ENCODE measurements at regions not wholly inside any gene's neighbourhood (a gene's known extent, or its start where the extent isn't known, plus 50 kb on each side); places are given as distances from the start of the nearest gene placed in this dataset.

GRCh38 chr17:83182620-83183101, 103.3 kb downstream of the METRNL start:
- no peak overlapping the region for H3K4me3 Mint-ChIP-seq
- Histone ChIP-seq H3K27me3 (ENCODE audit: control insufficient read depth in 2 of 2, insufficient read depth in 2 of 2, low read length in 2 of 2) (no peaks in the 10 kb centered on the region), H3K4me3 (ENCODE audit: low read length) (no peak overlapping the region), H3K9me3 (ENCODE audit: control insufficient read depth in 2 of 3, low read length in 3 of 3) (no peaks in the 10 kb centered on the region), H3K4me1 (ENCODE audit: control insufficient read depth in 2 of 2, insufficient read depth in 2 of 2, low read length in 2 of 2) (no peaks in the 10 kb centered on the region), H3K27ac (ENCODE audit: low read depth, low read length) (no peak overlapping the region), H3K36me3 (ENCODE audit: control insufficient read depth in 2 of 3, insufficient read depth in 3 of 3, low read length in 3 of 3) (no peaks in the 10 kb centered on the region)
- no peaks in the 10 kb centered on the region for H3K36me3 Mint-ChIP-seq
- intact Hi-C loops (cut with micrococcal nuclease), result no loop called here
- H3K9me3 Mint-ChIP-seq, result peaks cover 0 to 1% (median 0%) of the 10 kb centered on the region in 11 donors
- DNase-seq, result no peak
- ATAC-seq, result peak; percentile 76
- no peak overlapping the region for H3K27ac Mint-ChIP-seq
- peaks cover 0 to 4% (median 0%) of the 10 kb centered on the region in 5 donors for H3K27me3 Mint-ChIP-seq
- peaks cover 0 to 13% (median 0%) of the 10 kb centered on the region in 7 donors for H3K4me1 Mint-ChIP-seq
- CTCF ChIA-PET, result no interaction called here
- POLR2A ChIA-PET, result no interaction called here

GRCh38 chr17:83183145-83183948, 103.9 kb downstream of the METRNL start:
- intact Hi-C loops (cut with micrococcal nuclease), result no loop called here
- no peaks in the 10 kb centered on the region for H3K36me3 ChIP-seq (ENCODE audit: control insufficient read depth in 2 of 3, insufficient read depth in 3 of 3, low read length in 3 of 3)
- H3K4me1 ChIP-seq (ENCODE audit: control insufficient read depth in 2 of 2, insufficient read depth in 2 of 2, low read length in 2 of 2), result no peaks in the 10 kb centered on the region
- H3K9me3 ChIP-seq (ENCODE audit: control insufficient read depth in 2 of 3, low read length in 3 of 3), result no peaks in the 10 kb centered on the region
- no peaks in the 10 kb centered on the region for H3K27me3 ChIP-seq (ENCODE audit: control insufficient read depth in 2 of 2, insufficient read depth in 2 of 2, low read length in 2 of 2)
- peaks cover 0 to 1% (median 0%) of the 10 kb centered on the region in 5 donors for H3K36me3 Mint-ChIP-seq
- peaks cover 0 to 6% (median 2%) of the 10 kb centered on the region in 11 donors for H3K9me3 Mint-ChIP-seq
- no peak overlapping the region for H3K27ac Mint-ChIP-seq
- peaks cover 0 to 15% (median 6%) of the 10 kb centered on the region in 7 donors for H3K4me1 Mint-ChIP-seq
- no peak overlapping the region for H3K4me3 ChIP-seq (ENCODE audit: low read length)
- no peak for DNase-seq
- no peak overlapping the region for H3K27ac ChIP-seq (ENCODE audit: low read depth, low read length)
- CTCF ChIA-PET, result no interaction called here
- no peak for ATAC-seq
- POLR2A ChIA-PET, result no interaction called here
- no peak overlapping the region for H3K4me3 Mint-ChIP-seq
- peaks cover 0 to 4% (median 0%) of the 10 kb centered on the region in 5 donors for H3K27me3 Mint-ChIP-seq

DNA sequence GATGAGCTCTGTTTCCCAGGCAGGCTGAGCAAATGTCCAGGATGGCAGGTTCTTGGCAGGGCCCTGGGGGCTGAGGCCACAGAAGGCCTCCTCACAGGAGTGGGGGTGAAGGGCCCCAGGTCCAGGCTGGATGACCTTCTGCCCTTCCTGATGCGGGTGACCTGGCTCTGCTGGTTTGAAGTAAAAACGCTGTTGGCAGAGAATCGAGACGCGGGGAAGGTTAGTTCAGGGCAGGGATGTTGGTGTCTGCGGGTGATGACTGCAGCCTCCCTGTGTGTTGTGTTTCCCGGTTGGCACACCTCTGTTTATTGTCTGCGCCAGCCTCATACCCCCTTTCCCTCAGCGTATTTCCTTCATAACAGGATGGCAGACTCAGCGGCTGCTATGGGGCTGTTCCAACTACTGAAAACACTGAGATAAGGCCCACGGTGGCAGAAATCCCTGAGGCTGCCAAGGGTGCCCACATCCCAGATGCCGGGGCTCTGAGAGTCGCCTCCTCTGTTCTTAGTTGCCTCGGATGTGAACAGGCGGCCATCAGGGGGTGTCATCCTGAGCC, 104.6 kb downstream of the METRNL start:
- Histone ChIP-seq H3K4me3 (ENCODE audit: low read length) (no peak overlapping the region), H3K36me3 (ENCODE audit: control insufficient read depth in 2 of 3, insufficient read depth in 3 of 3, low read length in 3 of 3) (no peaks in the 10 kb centered on the region), H3K4me1 (ENCODE audit: control insufficient read depth in 2 of 2, insufficient read depth in 2 of 2, low read length in 2 of 2) (no peaks in the 10 kb centered on the region), H3K27me3 (ENCODE audit: control insufficient read depth in 2 of 2, insufficient read depth in 2 of 2, low read length in 2 of 2) (no peaks in the 10 kb centered on the region), H3K27ac (ENCODE audit: low read depth, low read length) (no peak overlapping the region), H3K9me3 (ENCODE audit: control insufficient read depth in 2 of 3, low read length in 3 of 3) (no peaks in the 10 kb centered on the region)
- Mint-ChIP-seq H3K27ac (no peak overlapping the region), H3K36me3 (peaks cover 0 to 1% (median 0%) of the 10 kb centered on the region in 5 donors), H3K27me3 (peaks cover 0 to 4% (median 0%) of the 10 kb centered on the region in 5 donors), H3K4me3 (no peak overlapping the region), H3K9me3 (peaks cover 0 to 10% (median 2%) of the 10 kb centered on the region in 11 donors), H3K4me1 (peaks cover 0 to 17% (median 6%) of the 10 kb centered on the region in 7 donors)
- ATAC-seq (no peak), DNase-seq (peak in 2 of 9 donors; percentile 1 to 18)
- intact Hi-C loops (cut with micrococcal nuclease), result no loop called here
- POLR2A ChIA-PET, result interaction anchor here (0.6 kb wide), 1 partner anchor 238 kb away, joined by 3 read pairs; no protein-coding TSS in a partner anchor
- CTCF ChIA-PET, result interaction anchor here (0.6 kb wide), 1 partner anchor 220 kb away, joined by 3 read pairs; no protein-coding TSS in a partner anchor

DNA sequence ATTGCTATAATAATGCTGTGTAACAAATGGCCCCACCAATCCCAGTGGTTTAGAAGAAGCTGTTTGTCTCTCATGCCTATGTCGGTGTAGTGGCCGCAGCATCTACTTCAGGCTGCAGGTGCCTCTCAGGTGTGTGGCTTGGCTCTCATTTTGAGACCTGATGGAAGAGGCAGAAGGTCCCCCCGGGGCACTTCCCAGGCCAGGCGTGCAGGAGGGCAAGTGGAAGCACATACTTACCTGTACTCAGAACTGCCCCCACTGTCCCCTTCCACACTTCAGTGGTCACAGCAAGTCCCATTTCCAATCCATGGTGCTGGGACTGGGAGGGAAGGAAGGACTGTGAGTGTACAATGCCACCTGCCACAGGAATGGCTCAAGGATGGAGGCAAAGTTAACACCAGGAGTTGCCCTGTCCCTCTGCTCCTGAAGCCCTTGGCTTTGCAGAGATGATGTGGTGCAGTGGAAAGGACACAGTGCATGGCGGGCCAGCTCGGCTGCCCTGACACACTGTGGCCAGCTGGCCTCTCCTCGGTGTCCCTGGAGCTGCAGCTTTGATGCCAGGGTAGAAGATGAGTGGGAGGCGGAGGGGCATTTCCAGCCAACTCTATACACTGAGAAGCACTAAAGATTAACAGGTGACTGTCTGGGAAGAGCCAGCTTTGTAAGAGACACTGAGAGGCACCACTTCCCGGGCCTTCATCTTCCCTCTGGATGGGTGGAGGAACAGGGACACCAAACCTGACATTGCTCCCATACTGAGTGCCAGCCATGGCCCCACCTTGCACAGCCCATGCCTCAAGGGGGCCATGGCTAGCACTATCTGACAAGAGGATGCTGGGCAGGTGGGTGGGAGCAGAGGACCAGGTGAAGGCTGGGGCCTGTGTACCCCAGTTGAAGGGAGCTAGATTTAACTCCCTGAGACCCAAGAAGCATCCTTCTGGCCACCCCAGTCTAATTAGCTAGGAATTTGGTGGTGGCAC, 105.9 kb downstream of the METRNL start:
- ChIA-PET POLR2A (no interaction called here), CTCF (no interaction called here)
- no peaks in the 10 kb centered on the region for H3K4me1 ChIP-seq (ENCODE audit: control insufficient read depth in 2 of 2, insufficient read depth in 2 of 2, low read length in 2 of 2)
- ATAC-seq (no peak), DNase-seq (peak in 2 of 9 donors; percentile 1 to 16)
- H3K36me3 Mint-ChIP-seq, result peaks cover 0 to 1% (median 0%) of the 10 kb centered on the region in 5 donors
- H3K4me3 Mint-ChIP-seq, result no peak overlapping the region
- no peaks in the 10 kb centered on the region for H3K36me3 ChIP-seq (ENCODE audit: control insufficient read depth in 2 of 3, insufficient read depth in 3 of 3, low read length in 3 of 3)
- no peak overlapping the region for H3K27ac ChIP-seq (ENCODE audit: low read depth, low read length)
- H3K27me3 ChIP-seq (ENCODE audit: control insufficient read depth in 2 of 2, insufficient read depth in 2 of 2, low read length in 2 of 2), result no peaks in the 10 kb centered on the region
- H3K27ac Mint-ChIP-seq, result no peak overlapping the region
- no peaks in the 10 kb centered on the region for H3K9me3 ChIP-seq (ENCODE audit: control insufficient read depth in 2 of 3, low read length in 3 of 3)
- no peak overlapping the region for H3K4me3 ChIP-seq (ENCODE audit: low read length)
- peaks cover 0 to 17% (median 6%) of the 10 kb centered on the region in 7 donors for H3K4me1 Mint-ChIP-seq
- peaks cover 0 to 4% (median 0%) of the 10 kb centered on the region in 5 donors for H3K27me3 Mint-ChIP-seq
- intact Hi-C loops (cut with micrococcal nuclease), result no loop called here
- H3K9me3 Mint-ChIP-seq, result peaks cover 0 to 10% (median 2%) of the 10 kb centered on the region in 11 donors

DNA sequence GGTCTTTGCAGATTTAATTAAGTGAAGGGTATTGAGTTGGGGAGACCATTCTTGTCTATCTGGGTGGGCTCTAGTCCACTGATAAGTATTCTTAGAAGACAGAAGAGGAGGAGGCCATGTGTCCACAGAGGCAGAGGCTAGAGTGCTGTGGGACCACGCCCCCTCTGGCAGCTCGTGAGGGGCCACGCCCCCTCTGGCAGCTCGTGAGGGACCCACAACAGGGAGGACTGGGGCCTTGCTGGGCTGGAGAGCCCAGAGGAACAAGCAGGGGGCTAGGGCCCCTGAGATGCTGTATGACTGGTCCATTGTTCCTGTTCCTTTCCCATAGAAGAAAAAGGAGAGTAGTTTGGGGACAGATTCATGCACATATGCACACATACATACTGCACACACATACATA, 106.8 kb downstream of the METRNL start:
- Histone ChIP-seq H3K27ac (ENCODE audit: low read depth, low read length) (no peak overlapping the region), H3K4me3 (ENCODE audit: low read length) (no peak overlapping the region), H3K9me3 (ENCODE audit: control insufficient read depth in 2 of 3, low read length in 3 of 3) (no peaks in the 10 kb centered on the region), H3K27me3 (ENCODE audit: control insufficient read depth in 2 of 2, insufficient read depth in 2 of 2, low read length in 2 of 2) (no peaks in the 10 kb centered on the region), H3K36me3 (ENCODE audit: control insufficient read depth in 2 of 3, insufficient read depth in 3 of 3, low read length in 3 of 3) (no peaks in the 10 kb centered on the region), H3K4me1 (ENCODE audit: control insufficient read depth in 2 of 2, insufficient read depth in 2 of 2, low read length in 2 of 2) (no peaks in the 10 kb centered on the region)
- H3K27me3 Mint-ChIP-seq, result peaks cover 0 to 4% (median 0%) of the 10 kb centered on the region in 5 donors
- CTCF ChIA-PET, result no interaction called here
- peaks cover 0 to 10% (median 2%) of the 10 kb centered on the region in 11 donors for H3K9me3 Mint-ChIP-seq
- POLR2A ChIA-PET, result no interaction called here
- H3K36me3 Mint-ChIP-seq, result peaks cover 0 to 1% (median 0%) of the 10 kb centered on the region in 5 donors
- peaks cover 0 to 15% (median 6%) of the 10 kb centered on the region in 7 donors for H3K4me1 Mint-ChIP-seq
- ATAC-seq (no peak), DNase-seq (peak in 2 of 9 donors; percentile 2 to 18)
- H3K27ac Mint-ChIP-seq, result peak overlapping the region in 1 of 9 donors; percentile 53
- no peak overlapping the region for H3K4me3 Mint-ChIP-seq
- intact Hi-C loops (cut with micrococcal nuclease), result no loop called here

GRCh38 chr17:83186751-83187421, 107.5 kb downstream of the METRNL start:
- ATAC-seq, result no peak
- Mint-ChIP-seq H3K9me3 (peaks cover 0 to 10% (median 2%) of the 10 kb centered on the region in 11 donors), H3K27me3 (peaks cover 0 to 4% (median 0%) of the 10 kb centered on the region in 5 donors), H3K4me3 (no peak overlapping the region), H3K4me1 (peaks cover 0 to 15% (median 6%) of the 10 kb centered on the region in 7 donors), H3K36me3 (peaks cover 0 to 1% (median 0%) of the 10 kb centered on the region in 5 donors), H3K27ac (no peak overlapping the region)
- no peak overlapping the region for H3K4me3 ChIP-seq (ENCODE audit: low read length)
- H3K4me1 ChIP-seq (ENCODE audit: control insufficient read depth in 2 of 2, insufficient read depth in 2 of 2, low read length in 2 of 2), result no peaks in the 10 kb centered on the region
- H3K27me3 ChIP-seq (ENCODE audit: control insufficient read depth in 2 of 2, insufficient read depth in 2 of 2, low read length in 2 of 2), result no peaks in the 10 kb centered on the region
- no peaks in the 10 kb centered on the region for H3K9me3 ChIP-seq (ENCODE audit: control insufficient read depth in 2 of 3, low read length in 3 of 3)
- ChIA-PET CTCF (no interaction called here), POLR2A (no interaction called here)
- intact Hi-C loops (cut with micrococcal nuclease), result no loop called here
- no peak for DNase-seq
- no peaks in the 10 kb centered on the region for H3K36me3 ChIP-seq (ENCODE audit: control insufficient read depth in 2 of 3, insufficient read depth in 3 of 3, low read length in 3 of 3)
- no peak overlapping the region for H3K27ac ChIP-seq (ENCODE audit: low read depth, low read length)
